Duodenal mucosa (tissue), 2 donors: ENCODE measurements at regions not wholly inside any gene's neighbourhood (a gene's known extent, or its start where the extent isn't known, plus 50 kb on each side); places are given as distances from the start of the nearest gene placed in this dataset.

ENCODE experiments used
- H3K27ac ChIP-seq: one replicate; pipeline ENCODE4 v1.7.0; 2013; ENCODE audit warnings: low read depth, low read length
- H3K27me3 ChIP-seq, 2 donors: one replicate each; pipeline ENCODE4 v1.7.0; 2013; ENCODE audit warnings: low read length in 2 of 2, control low read depth in 1 of 2; ENCODE audit not compliant: insufficient read depth in 2 of 2, control insufficient read depth in 1 of 2
- H3K36me3 ChIP-seq, 2 donors: one replicate each; pipeline ENCODE4 v1.7.0; 2013; ENCODE audit warnings: low read length in 2 of 2, control low read depth in 1 of 2; ENCODE audit not compliant: insufficient read depth in 2 of 2, control insufficient read depth in 1 of 2
- H3K4me1 ChIP-seq, 2 donors: one replicate each; pipeline ENCODE4 v1.7.0; 2013; ENCODE audit warnings: low read length in 2 of 2, control low read depth in 1 of 2; ENCODE audit not compliant: insufficient read depth in 2 of 2, control insufficient read depth in 1 of 2
- H3K4me3 ChIP-seq, 2 donors: one replicate each; pipeline ENCODE4 v1.7.0; 2013; ENCODE audit warnings: low read length in 2 of 2, low read depth in 1 of 2
- H3K9ac ChIP-seq, 2 donors: one replicate each; pipeline ENCODE4 v1.7.0; 2013; ENCODE audit warnings: low read length in 2 of 2, low read depth in 1 of 2
- H3K9me3 ChIP-seq, 2 donors: one replicate each; pipeline ENCODE4 v1.7.0; 2013; ENCODE audit warnings: low read length in 2 of 2, control low read depth in 1 of 2; ENCODE audit not compliant: control insufficient read depth in 1 of 2

- H3K36me3 ChIP-seq, result no peaks in the 10 kb centered on the region
- H3K4me1 ChIP-seq, result no peaks in the 10 kb centered on the region
- H3K27ac ChIP-seq, result no peak overlapping the region
- H3K9ac ChIP-seq, result no peak overlapping the region
- no peak overlapping the region for H3K4me3 ChIP-seq
- no peaks in the 10 kb centered on the region for H3K27me3 ChIP-seq
- no peaks in the 10 kb centered on the region for H3K9me3 ChIP-seq
Measured at GRCh38 chr5:143749581-143750205, 62.3 kb upstream of the HMHB1 start.

GRCh38 chr5:143748516-143748915 is 63.4 kb upstream of the HMHB1 start:
- Histone ChIP-seq H3K36me3 (no peaks in the 10 kb centered on the region), H3K4me3 (no peak overlapping the region), H3K4me1 (no peaks in the 10 kb centered on the region), H3K9ac (no peak overlapping the region), H3K9me3 (no peaks in the 10 kb centered on the region), H3K27ac (no peak overlapping the region), H3K27me3 (no peaks in the 10 kb centered on the region)

DNA sequence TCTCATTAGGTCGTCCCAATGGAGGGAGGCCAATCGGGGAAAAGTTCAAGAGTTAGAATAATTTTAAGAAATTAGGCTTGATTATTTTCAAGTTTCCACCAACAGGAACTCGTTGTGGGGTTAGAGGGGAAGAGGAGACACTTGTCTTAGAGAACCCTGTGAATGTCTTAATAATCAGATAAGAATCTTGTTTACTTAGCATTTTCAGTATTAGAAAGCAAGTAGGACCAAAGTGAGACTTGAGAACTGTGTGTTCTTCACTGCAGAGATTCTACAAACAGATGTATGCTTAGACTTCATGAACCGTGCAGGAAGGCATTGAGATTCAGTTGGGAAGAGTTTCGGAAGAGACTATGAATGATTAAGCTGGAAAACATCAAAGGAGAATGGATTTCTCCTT is 69.0 kb upstream of the HMHB1 start:
- H3K4me3 ChIP-seq, result no peak overlapping the region
- no peak overlapping the region for H3K27ac ChIP-seq

DNA sequence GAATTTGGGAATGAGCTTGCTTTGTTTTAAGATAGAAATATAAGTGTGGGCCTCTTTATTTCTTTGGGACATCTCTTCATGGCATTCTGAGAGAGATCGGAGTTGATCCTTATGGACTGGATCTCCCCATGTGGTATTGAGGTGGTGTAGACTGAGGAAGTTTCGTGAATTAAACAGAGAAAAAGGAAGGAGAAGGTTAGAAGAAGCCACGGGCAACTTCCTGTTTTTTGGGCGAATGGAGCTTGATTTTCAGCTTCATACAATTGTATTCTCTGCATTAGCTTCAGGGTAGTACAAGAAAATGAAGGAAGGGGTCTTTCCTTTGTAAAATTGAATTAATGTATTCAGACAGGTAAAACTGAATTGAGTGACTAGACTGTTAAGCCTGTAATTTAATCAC is 70.5 kb upstream of the HMHB1 start:
- Histone ChIP-seq H3K4me1 (no peaks in the 10 kb centered on the region), H3K36me3 (no peaks in the 10 kb centered on the region), H3K9ac (no peak overlapping the region), H3K9me3 (no peaks in the 10 kb centered on the region), H3K27ac (no peak overlapping the region), H3K27me3 (no peaks in the 10 kb centered on the region), H3K4me3 (no peak overlapping the region)

More for the DNA sequence above, 69.0 kb upstream of the HMHB1 start:
- Histone ChIP-seq H3K36me3 (no peaks in the 10 kb centered on the region), H3K9me3 (no peaks in the 10 kb centered on the region), H3K4me1 (no peaks in the 10 kb centered on the region), H3K27me3 (no peaks in the 10 kb centered on the region), H3K9ac (no peak overlapping the region)

DNA sequence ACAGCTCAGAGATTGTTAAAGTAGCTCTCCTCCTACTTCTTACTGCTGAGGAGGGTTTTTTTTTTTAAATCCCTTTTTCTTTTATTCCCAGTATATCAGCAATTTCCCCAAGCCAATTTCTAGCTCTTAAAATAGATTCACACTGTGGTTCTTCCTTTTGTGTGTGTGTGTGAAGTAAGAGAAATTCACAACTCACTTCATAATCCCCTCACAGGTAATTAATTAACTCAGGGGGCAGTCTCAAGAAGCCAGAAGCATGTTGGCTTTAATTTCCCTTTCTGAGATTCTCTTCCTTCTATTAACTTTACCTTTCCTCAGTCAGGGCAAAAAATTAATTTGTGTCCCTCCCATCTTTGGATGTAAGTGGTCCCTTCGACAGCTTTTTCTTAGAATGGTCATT is 71.0 kb upstream of the HMHB1 start:
- Histone ChIP-seq H3K9ac (no peak overlapping the region), H3K36me3 (no peaks in the 10 kb centered on the region), H3K9me3 (no peaks in the 10 kb centered on the region), H3K27ac (no peak overlapping the region), H3K27me3 (no peaks in the 10 kb centered on the region), H3K4me3 (no peak overlapping the region), H3K4me1 (no peaks in the 10 kb centered on the region)

DNA sequence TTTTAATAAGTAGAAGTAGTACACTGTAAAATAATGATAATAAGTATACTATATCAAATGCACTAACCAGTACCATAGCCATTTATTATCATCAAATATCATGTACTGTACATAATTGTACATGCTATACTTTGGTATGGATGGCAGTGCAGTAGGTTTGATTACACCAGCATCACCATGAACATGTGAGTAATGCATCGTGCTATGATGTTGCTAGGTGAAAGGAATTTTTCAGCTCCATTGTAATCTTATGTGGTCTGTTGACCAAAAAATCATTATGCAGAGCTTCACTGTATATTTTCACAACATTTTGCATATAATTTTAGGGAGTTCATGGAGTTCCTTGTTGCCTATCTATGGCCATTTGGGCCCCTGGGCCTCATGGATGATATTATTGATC is 72.2 kb upstream of the HMHB1 start:
- no peaks in the 10 kb centered on the region for H3K4me1 ChIP-seq
- no peaks in the 10 kb centered on the region for H3K9me3 ChIP-seq
- no peak overlapping the region for H3K27ac ChIP-seq
- H3K9ac ChIP-seq, result no peak overlapping the region
- H3K27me3 ChIP-seq, result no peaks in the 10 kb centered on the region
- H3K4me3 ChIP-seq, result no peak overlapping the region
- H3K36me3 ChIP-seq, result no peaks in the 10 kb centered on the region

DNA sequence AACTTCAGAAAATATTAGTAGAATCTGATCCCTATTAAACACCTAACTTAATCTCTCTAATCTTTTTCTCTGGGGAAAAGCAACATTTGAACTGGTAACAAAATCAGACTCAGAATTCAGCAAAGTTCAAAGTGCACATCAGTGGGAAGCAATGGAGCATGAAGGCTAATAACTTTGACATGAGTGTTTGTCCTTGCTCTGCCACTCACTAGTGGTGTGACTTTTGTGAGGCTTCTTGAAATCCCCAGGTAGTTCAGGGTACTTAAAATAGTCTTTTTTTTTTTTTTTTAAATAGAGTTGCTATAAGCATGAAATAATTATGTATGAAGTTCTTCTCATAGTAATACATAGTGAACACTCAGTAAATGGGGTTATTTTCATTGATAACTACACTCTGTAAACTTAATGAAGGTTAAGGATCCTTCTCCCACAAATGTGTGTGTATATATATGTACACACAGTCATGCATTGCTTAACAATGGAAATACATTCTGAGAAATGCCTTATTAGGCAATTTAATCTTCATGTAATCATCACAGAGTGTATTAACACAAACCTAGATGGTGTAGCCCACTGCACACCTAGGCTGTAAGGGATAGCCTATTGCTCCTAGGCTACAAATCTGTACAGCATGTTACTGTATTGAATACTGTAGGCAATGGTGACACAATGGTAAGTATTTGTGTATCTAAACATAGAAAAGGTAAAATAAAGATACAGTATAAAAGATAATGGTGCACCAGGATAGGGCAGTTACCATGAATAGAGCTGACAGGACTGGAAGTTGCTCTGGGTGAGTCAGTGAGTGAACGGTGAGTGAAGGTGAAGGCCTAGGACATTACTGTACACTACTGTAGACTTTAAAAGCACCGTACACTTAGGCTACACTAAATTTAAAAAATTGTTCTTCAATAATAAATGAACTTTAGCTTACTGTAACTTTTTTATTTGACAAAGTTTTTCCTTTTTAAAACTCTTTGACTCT is 73.3 kb upstream of the HMHB1 start:
- no peaks in the 10 kb centered on the region for H3K4me1 ChIP-seq
- H3K9me3 ChIP-seq, result no peaks in the 10 kb centered on the region
- no peak overlapping the region for H3K4me3 ChIP-seq
- H3K9ac ChIP-seq, result no peak overlapping the region
- H3K36me3 ChIP-seq, result no peaks in the 10 kb centered on the region
- no peaks in the 10 kb centered on the region for H3K27me3 ChIP-seq
- H3K27ac ChIP-seq, result no peak overlapping the region

GRCh38 chr5:143737062-143737461 is 74.9 kb upstream of the HMHB1 start:
- no peaks in the 10 kb centered on the region for H3K27me3 ChIP-seq
- H3K4me3 ChIP-seq, result no peak overlapping the region
- no peaks in the 10 kb centered on the region for H3K9me3 ChIP-seq
- no peaks in the 10 kb centered on the region for H3K36me3 ChIP-seq
- no peak overlapping the region for H3K27ac ChIP-seq
- no peak overlapping the region for H3K9ac ChIP-seq
- no peaks in the 10 kb centered on the region for H3K4me1 ChIP-seq

DNA sequence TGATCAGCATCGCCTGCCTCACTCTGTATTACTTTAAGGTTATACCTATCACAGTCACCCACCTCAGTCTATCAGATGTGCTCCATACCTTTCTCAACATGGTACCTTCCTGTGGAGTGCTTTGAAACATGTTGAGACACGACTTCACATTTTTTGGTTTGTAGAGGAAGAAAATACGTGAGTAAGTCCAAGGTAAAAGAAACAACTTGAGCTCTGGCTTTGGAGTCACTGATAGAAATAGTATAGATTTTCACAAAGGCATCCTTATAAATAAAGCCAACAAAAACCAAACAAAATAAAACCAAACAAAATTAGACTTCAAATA is 77.5 kb upstream of the HMHB1 start:
- Histone ChIP-seq H3K27ac (no peak overlapping the region), H3K9ac (no peak overlapping the region), H3K36me3 (no peaks in the 10 kb centered on the region), H3K27me3 (no peaks in the 10 kb centered on the region), H3K4me3 (no peak overlapping the region), H3K4me1 (no peaks in the 10 kb centered on the region), H3K9me3 (no peaks in the 10 kb centered on the region)

DNA sequence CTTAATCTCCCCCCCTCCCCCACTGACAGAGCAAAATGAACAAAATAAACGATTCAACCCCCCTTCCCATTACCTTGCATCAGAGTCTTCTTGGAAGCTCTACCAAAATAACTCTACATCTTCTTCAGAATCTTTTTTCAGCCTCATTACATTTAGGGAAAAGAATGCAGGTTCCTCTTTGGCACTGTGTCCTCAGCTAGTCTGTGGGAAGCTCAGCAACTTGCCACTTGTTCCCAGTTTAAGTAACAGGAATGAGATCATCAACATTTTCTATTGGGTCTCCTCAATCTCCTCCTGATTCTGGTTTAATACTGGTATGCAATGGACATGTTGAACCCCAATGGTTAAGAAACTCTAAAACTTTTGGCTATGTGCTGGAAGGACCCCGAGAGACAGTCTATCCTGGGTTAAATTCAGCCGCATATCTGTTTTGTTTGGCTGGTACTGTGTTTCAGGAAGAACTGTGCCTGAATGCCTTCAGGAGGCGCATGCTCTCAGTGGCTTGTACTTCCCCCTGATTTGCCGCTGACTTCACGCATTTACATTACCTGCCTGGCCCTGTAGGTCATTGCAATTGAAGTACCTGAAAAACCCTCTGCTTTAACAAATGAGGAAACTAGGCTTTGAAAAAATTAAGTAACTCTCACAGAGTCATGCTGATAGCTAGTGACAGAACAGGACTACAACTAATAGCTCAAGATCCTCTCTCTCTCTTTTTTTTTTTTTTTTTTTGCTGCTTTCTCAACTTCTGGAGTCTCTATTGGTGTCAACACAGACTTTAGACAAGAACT is 78.1 kb upstream of the HMHB1 start:
- Histone ChIP-seq H3K36me3 (no peaks in the 10 kb centered on the region), H3K9ac (no peak overlapping the region), H3K27ac (no peak overlapping the region), H3K9me3 (no peaks in the 10 kb centered on the region), H3K4me1 (no peaks in the 10 kb centered on the region), H3K4me3 (no peak overlapping the region), H3K27me3 (no peaks in the 10 kb centered on the region)
